ENCODE measurements at regions not wholly inside any gene's neighbourhood (a gene's known extent, or its start where the extent isn't known, plus 50 kb on each side); places are given as distances from the start of the nearest gene placed in this dataset.
A peak's percentile ranks its signal among the peaks of the same experiment; 100 is the strongest.

DNA sequence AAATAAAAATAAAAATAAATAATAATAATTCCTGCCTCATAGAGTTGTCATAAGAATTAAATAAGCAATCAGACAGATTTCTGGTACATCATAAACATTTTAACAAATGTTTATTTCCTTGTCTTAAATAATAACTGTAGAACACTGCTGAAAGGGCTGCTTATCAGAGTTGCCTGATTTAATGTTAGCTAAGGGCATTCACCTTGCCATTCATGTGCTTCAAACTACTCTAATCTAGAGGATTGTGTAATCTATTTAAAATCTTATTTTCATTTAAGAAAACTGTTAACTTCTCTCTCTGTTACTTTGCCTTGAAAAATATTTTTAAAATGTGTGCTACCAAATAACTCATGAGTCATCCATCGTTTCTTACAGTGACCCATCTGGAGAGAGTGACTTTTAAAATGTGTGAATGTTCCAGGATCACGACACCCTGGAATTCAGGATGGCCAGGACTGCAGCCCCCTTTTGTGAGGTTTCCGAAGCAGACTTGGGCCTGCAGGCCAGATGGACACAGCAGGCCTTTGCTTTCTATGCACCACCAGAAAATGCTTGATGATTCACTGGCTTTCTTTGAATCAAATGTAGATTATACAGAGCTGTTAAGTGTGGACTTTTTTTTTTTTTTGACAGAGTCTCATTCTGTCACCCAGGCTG is 109.1 kb upstream of the TNS3 start:
- no peak for DNase-seq

DNA sequence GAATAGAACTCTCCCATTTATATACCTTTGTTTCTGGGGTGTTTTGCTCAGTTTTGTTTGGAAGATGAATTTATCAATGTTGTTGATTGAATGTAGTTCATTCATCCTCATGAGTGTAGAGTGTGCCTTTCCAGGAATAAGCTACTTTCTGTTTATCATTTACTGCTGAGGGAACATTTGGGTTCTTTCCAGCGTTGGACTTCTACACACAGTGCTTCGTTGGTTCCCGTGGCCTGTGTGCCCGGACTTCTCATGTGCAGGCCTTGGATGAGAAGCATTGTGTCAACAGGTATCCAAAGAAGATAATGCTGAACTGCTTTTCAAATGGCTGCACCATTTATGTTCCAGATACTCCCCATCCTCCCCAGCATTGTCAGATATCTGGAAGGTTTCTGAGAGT is 107.6 kb upstream of the TNS3 start:
- no peak for DNase-seq

DNA sequence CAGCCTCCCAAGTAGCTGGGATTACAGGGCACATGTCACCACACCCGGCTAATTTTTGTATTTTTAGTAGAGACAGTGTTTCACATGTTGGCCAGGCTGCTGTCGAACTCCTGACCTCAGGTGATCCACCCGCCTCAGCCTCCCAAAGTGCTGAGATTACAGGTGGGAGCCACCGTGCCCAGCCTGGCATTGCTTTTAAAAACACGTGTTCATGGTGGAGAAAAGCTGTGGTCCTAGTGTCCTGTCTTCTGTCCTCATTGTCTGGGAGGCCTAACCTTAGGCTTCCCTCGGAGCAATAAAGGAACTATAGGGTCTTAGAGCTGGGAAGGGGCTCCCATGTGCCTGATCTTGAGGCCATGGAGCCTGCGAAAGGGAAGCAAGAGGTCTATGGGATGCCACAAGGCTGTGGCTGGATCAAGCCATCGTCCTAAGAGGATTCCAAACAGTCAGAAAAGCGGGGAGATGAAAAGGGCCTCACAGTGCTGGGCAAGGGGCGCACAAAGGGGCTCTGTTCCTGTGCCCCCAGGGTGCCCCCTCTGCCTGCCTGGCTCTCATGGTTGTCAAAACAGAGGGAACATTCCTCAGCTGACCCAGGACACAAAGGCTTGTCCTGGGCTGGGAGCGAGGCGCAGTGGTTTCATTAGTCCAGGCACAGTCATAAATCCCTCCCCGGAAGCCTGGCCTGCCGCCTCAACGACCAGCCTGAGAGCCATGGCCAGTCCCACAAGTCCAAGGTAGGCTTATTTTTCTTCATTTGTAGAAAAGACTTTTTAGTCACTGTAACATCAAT is 106.6 kb upstream of the TNS3 start:
- no peak for DNase-seq

DNA sequence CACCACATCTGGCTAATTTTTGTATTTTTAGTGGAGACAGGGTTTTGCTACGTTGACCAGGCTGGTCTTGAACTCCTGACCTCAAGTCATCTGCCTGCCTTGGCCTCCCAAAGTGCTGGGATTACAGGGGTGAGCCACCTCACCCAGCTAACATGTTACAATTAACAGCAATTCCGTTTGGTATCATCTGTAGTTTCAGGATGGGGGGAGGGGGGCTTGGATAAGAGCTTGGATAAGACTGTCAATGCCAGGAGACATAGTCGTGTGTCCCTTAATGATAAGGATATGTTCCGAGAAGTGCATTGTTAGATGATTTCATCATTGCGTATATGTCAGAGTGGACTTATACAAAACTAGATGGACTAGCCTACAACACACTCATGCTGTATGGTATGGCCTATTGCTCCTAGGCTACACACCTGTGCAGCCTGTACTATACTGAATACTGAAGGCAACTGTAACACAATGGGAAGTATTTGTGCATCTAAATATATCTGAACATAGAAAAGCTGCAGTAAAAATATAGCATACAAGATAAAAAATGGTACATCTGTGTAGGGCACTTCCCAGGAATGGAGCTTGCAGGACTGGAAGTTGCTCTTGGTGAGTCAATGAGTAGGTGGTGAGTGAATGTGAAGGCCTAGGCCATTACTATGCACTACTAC is 103.9 kb upstream of the TNS3 start:
- DNase-seq: peak; percentile 24

DNA sequence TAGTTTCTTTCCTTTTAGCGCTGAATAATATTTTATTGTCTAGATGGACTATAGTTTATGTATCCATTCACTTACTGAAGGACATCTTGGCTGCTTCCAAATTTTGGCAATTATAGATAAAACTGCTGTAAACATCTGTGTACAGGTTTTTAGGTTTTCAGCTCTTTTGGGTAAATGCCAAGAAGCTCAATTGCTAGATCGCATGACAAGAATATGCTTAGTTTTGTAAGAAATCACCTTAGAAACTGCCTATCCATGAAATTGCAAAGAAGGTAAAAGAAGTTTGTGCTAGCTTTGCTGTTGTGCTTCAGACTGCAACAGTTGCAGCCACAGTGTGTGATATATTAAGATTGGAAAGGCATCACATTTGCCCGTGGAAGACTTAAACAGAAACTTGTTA is 103.2 kb upstream of the TNS3 start:
- DNase-seq: no peak

DNA sequence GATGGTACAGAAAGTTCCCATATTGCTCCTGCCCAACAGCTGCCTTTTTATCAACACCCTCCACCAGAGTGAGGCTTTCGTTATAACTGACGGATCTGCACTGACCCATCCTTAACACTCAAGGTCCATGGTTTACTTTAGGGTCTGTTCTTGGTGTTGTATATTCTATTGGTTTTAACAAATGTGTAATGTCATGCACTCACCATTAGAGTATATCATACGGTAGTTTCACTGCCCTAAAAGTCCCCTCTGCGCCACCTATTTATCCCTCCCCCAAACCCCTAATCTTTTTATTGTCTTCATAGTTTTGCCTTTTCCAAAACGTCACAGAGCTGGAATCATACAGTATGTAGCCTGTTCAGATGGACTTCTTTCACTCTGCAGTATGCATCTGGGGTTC is 102.8 kb upstream of the TNS3 start:
- DNase-seq: no peak

DNA sequence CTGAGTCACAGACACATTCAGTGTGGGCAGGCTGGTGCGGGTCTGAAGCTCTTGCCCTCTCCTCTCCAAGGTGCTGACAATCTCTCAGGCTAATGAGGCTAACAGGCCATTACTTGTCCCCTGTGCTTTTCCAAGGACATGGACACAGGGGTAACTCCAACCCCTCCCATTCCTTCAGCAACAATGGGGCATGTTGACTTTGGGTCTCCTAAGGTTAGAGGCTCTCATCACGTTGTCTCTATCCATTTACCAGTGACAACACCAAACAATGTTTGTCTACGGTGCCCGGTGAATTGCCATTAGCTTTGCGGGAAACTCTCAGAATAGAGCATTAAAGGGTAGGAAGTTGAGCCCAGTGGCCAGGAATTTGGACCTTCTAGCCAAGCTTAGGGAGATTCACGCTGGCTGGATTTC is 101.6 kb upstream of the TNS3 start:
- DNase-seq: no peak

DNA sequence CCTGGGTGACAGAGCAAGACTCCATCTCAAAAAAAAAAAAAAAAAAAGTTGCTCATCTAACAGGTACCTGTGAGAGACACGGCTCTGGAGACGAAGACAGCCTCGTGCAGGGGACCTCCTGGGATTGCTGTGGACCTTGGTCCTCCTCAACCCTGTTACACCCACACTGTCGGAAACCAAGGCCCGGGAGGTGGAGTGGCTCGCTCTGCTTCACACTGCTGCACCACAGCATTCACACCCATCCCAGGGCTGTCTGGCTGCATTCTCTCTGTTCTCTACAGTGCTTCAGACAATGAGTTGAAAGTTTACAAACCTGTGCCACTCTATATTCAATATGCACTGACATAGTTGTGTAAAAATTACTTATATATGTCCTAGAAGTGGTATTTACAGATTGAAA is 101.0 kb upstream of the TNS3 start:
- no peak for DNase-seq

DNA sequence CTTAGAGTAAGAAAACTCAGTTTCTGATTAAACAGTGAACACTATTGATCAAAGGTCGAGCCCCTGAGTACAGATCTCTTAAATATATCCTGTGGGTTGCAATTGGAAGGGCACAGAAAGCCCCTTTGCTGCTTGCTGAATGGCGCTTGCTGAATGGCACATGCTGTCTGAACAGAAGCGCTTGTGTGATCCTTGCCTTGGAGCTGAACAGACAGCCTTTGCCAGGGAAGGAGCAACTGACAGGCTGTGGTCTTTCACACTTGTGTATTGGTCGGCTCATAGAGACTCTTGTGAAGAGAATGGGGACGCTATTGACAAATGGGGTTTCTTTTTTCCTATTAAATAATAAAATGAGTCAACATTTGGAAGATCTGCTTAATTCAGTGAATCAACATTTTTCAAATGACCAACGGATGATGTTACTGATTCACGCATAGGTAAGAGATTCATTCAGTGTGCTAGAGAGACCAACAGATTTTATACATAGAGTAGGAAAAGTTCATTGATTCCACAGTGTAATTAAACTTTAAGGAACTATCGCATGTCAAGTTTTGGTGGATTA is 99.4 kb upstream of the TNS3 start:
- DNase-seq: no peak

DNA sequence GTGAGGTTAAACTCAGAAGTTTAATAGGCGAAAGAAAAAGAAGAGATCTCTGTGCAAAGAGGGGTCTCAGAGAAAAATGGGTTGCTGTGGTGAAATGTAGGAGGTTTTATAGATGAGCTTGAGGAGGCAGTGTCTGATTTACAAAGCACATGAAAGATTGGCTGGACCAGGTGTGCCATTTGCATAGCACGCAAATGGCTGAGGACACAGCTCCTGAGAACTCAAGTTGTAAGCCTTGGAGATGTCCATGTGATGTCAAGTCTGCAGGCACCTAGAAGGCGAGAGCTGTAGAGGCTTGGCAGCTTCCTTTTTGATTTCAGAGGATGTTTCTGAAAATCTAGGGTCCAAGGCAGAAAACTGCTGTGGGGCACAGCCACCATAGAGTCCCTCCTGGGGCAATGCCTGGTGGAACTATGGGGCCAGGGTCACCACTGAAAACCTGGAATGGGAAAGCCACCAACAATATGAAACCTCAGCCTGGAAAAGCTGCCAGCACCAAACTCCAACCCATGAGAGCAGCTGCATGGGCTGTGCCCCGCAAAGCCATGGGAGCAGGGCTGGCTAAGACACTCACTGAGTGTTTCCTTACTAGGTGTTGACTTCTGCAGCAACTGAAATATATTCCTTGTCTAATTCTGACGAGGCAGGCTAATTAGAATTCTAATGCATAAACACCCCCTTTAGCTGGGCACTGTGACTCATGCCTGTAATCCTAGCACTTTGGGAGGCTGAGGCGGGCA is 96.9 kb upstream of the TNS3 start:
- no peak for DNase-seq

DNA sequence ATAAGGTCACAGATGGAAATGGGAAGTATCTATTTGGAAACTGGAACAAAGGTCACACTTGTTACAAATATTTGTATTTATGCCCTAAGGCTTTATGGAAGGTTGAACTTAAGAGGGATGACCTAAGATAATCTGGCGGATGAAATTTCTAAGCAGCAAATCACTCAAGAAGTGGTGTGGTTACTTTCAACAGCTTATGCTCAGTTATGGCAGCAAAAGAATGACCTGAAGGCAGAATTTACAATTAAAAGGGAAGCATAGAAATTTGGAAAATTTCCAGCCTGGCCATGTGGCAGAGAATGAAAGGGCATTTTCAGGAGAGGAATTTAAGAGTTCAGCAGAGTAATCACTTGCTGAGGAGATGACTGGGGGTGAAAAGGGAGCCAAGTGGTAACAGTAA is 95.8 kb upstream of the TNS3 start:
- peak; percentile 74 for DNase-seq

DNA sequence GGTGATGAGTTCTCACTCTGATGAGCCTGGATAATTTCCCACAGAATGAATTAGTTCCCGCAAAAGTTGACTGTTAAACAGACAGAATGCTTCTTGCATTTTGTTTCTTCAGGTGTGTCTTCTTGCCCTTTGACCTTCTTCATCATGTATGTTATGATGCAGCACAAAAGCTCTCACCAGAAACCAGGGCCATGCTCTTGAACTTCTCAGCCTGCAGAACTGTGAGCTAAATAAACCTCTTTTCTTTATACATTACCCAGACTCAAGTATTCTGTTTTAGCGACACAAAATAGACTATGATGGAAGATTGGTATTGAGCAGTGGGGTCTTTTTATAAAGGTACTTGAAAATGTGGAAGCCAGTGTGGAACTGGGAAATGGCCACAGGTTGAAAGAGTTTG is 95.2 kb upstream of the TNS3 start:
- no peak for DNase-seq

DNA sequence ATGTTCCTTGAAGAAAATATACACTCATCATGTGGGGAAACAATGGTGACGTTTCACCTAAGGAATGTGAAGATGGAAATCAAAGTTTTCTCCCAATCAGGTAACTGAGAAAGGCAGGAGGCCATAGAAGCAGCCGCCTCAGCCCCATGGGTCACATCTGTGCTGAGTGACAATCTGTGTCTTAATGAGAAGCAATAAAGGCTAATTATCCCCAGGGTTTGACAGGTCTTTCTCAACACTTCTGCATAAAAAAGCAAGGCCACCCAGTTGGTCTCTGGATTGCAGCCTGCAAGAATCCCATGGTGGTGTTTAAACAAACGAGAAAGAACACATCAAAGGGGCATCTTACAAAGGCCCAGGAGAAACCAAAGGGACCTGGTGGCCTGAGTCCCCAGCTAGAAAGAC is 91.1 kb upstream of the TNS3 start:
- no peak for DNase-seq

DNA sequence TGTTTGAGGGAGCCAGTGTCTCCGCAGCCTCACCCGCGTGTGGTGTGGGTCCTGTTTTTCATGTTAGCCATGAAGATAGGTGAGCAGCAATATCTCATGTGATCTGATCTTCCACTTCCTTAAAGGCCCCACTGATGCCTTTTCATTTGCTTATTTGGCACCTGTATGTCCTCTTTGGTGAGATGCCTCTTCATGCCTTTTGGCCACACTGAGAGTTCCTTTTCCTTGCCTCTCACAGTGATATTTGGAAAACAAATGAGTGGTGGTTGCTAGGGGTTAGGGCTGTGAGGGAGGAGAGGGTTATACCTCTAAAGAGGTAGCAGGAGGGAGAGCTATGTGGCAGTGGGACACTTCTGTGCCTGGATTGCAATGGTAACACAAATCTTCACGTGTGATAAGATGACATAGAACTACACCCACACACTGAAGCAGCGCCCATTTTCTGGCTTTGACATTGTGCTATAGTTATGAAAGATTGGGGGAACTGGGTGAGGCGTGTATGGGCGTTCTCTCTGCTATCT is 90.4 kb upstream of the TNS3 start:
- DNase-seq: no peak

DNA sequence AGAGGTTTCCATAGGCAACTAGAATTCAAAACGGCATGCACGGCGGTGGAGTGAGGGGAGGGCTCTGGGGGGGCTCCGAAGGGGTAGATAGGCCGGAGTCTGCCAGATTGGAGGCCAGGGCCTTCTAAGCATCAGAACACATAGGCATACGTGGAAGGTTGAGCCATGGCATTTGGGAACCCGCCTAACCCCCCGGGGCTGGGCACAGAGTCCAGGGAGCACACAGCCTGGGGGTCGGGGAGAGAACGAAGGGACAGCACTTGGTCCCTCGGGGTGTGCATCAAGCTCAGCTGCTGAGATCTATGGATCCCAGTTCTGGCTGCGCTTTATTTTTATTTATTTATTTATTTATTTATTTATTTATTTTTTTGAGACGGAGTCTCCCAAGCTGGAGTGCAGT is 89.4 kb upstream of the TNS3 start:
- no peak for DNase-seq

DNA sequence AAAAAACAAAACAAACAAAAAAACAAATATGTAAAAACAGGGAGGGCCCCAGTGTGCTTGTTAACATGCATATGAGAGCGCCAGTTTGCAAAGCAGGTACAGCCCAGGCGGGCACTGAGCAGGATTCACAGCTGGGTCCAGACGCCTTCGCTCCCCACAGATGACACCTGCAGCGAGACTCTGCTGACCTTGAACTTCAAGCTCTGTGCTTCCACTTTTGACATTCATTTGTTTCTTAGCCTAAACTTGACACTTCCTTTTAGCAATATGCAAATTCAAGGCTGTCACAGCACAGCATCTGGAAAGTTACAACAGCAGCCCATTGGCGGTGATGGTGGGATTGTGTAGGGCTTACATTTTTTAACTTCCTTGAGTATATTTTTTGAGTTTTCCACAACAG is 88.8 kb upstream of the TNS3 start:
- DNase-seq: peak; percentile 74

DNA sequence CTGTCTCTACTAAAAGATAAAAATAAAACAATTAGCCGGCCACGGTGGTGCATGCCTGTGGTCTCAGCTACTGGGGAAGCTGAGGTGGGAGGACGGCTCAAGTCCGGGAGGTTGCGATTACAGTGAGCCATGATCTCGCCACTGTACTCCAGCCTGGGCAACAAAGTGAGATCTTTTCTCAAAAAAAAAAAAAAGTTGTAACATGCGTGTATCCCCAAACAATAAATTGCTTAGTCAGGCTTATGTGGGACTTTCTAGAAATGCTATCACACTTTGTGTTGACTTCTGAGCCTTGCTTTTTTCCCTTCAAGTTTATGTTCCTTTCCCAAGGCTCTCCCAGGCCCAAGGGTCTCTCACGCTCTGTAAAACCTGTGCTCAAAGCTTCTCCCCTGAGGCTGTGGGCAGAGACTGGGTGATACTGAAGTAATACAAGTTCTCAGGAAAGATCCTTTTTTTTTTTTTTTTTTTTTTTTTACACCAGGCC is 88.0 kb upstream of the TNS3 start:
- peak; percentile 44 for DNase-seq

DNA sequence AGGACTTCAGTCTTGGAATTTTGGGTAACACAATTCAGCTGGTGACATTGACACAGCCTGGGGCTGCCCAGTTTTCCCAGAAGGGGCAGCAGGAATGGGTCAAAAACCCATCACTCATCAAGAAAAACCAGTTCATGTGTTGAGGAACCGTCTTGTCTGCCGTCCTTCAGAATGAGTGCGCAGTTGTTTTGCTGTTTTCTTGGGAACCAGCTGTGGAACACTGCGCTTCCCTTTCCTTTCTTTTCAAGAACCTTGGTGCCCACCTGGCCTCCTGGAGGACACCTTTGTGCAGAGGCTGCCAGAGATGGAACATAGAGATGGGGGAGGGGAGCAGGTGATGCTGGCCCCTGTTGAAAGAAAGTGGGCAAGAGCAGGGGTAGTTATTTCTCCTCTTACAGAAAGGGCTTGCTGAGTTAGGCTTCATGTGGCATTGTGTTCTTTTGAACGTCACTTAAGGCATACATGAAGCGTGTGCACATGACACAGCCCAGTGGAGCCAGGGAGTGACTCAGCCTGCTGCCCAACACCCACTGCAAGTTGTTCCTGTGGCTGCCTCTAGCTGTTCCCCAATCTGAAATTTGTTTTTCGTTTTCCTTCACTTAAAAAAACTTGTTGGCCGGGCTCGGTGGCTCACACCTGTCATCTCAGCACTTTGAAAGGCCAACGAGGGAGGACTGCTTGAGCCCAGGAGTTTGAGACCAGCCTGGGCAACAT is 87.4 kb upstream of the TNS3 start:
- peak; percentile 93 for DNase-seq

DNA sequence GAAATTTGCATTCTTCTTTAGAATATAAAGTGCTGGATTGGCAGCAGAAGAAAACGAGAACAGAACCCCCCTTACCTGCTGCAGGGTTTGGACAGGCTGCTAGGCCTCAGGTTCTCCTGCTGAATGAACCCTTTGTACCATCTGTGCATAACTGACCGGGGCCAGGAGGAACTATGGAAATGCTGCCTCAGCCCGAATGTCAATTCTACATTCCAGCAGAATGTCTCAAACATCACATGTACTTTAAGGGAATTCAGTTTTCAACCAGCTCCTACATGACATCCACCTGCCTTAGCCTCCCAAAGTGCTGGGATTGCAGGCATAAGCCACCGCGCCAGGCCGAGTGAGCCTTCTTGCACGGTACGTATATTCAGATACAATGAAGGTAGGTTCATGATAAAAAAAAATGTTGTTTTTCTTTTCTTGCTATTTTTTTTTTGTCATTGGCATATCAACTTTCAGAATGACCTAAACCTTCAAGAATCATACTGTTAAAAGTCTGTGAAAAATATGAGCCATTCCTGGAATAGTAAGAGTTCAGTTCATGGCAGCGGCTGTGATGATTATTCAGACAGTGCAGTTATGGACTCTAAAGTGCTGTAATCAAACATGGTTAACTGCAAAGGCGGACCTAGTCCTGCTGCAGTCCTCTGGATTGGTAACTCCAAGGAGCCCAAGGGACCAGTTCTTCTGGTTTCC is 84.4 kb upstream of the TNS3 start:
- DNase-seq: no peak

DNA sequence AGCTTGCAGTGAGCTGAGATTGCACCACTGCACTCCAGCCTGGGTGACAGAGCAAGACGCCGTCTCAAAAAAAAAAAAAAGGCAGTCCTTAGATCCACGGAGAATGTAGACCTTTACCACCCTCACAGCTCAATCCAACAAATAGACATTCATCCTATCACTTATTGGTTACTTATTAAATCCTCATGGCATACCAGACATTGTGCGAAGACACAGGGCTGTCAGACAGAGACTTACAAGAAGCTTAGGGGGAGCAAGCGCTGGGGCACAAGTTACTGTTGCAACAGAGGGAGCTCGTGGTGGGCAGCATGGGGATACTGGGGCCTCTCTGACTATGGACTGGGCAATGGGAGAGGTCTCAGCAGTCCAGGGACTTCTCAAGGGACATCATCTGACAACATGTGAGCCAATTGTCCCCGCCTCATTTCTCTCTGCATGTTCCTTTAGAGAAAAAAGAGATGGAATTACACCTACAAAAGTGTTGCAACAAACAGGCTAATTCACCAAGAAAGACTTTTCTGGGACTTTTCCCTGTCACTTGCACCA is 82.8 kb upstream of the TNS3 start:
- DNase-seq: no peak

DNA sequence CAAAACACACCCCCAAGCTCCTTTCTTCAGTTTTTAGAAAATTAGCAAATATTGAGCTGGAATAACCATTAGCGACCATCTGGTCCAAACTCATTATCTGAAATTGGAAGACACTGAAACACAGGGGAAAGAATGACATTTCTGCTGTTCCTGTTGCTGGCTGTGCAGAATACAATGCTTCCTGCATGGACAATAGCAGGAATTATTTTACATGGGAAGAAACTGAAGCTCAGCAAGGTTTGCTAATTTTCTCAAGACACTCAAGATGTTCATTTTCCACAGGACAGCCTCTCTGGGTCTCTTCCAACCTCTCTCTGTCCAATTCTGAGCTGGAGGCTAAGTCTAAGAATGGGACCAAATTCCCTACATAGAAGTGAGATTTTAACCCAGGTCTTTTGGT is 81.9 kb upstream of the TNS3 start:
- DNase-seq: no peak

Measured in suppressor macrophage treated with lipopolysaccharide for 4 hours (primary cell).